HG03196 (cell line): ENCODE measurements at regions not wholly inside any gene's neighbourhood (a gene's known extent, or its start where the extent isn't known, plus 50 kb on each side); places are given as distances from the start of the nearest gene placed in this dataset.

Experiments used
- ATAC-seq: cut with Tn5 transposase; IDR thresholded peaks from one replicate; pipeline ENCODE4 v1.9.1; 2021; ENCODE audit not compliant: unreplicated experiment

- ATAC-seq, result no peak
These were observed 150.2 kb upstream of the CBLB start for GRCh38 chr3:106018929-106019550.

- no peak for ATAC-seq
These were observed 154.1 kb upstream of the CBLB start for GRCh38 chr3:106022913-106023312.

GRCh38 chr3:106025151-106025722 lies 156.4 kb upstream of the CBLB start:
- no peak for ATAC-seq

GRCh38 chr3:106029954-106030626 lies 161.3 kb upstream of the CBLB start:
- no peak for ATAC-seq

GRCh38 chr3:106030627-106030963 lies 161.8 kb upstream of the CBLB start:
- ATAC-seq, result no peak

- no peak for ATAC-seq
These were observed 163.7 kb upstream of the CBLB start for GRCh38 chr3:106032479-106032878.

GRCh38 chr3:106033654-106034053 lies 164.8 kb upstream of the CBLB start:
- no peak for ATAC-seq

GRCh38 chr3:106034313-106034712 lies 165.5 kb upstream of the CBLB start:
- ATAC-seq, result no peak

GRCh38 chr3:106035619-106036018 lies 166.8 kb upstream of the CBLB start:
- ATAC-seq, result no peak

GRCh38 chr3:106036696-106037095 lies 167.9 kb upstream of the CBLB start:
- no peak for ATAC-seq

GRCh38 chr3:106047221-106047620 lies 178.4 kb upstream of the CBLB start:
- no peak for ATAC-seq

- no peak for ATAC-seq
These were observed 180.2 kb upstream of the CBLB start for GRCh38 chr3:106048946-106049481.

GRCh38 chr3:106049821-106050220 lies 181.0 kb upstream of the CBLB start:
- no peak for ATAC-seq

GRCh38 chr3:106056931-106057330 lies 188.1 kb upstream of the CBLB start:
- ATAC-seq, result no peak

- no peak for ATAC-seq
These were observed 189.7 kb upstream of the CBLB start for GRCh38 chr3:106058475-106058874.

GRCh38 chr3:106059953-106060517 lies 191.2 kb upstream of the CBLB start:
- ATAC-seq, result no peak

- ATAC-seq, result no peak
These were observed 195.1 kb upstream of the CBLB start for GRCh38 chr3:106063909-106064308.

- ATAC-seq, result no peak
These were observed 197.0 kb upstream of the CBLB start for GRCh38 chr3:106065831-106066230.

- ATAC-seq, result peak; percentile 72
These were observed 198.9 kb upstream of the CBLB start for GRCh38 chr3:106067711-106068110.

- ATAC-seq, result peak; percentile 14
These were observed 199.6 kb upstream of the CBLB start for GRCh38 chr3:106068381-106068780.

GRCh38 chr3:106068795-106069194 lies 200.0 kb upstream of the CBLB start:
- peak; percentile 79 for ATAC-seq

- ATAC-seq, result no peak
These were observed 201.4 kb upstream of the CBLB start for GRCh38 chr3:106070187-106070586.
